Right lobe of liver (tissue), 6 donors: ENCODE measurements at regions not wholly inside any gene's neighbourhood (a gene's known extent, or its start where the extent isn't known, plus 50 kb on each side); places are given as distances from the start of the nearest gene placed in this dataset.

Source experiments
- ATAC-seq, 4 donors: fragments of 200-7000 bp; cut with Tn5 transposase; one replicate each; pipeline ENCODE4 v1.9.1; 2020; ENCODE audit warnings: mild to moderate bottlenecking in 4 of 4, moderate library complexity in 4 of 4
- DNase-seq, 3 donors: peaks; one replicate each; pipeline ENCODE4 v3.0.0-alpha.2; 2020
- H3K27ac ChIP-seq, 3 donors: fragments of 200-600 bp; one replicate each; pipeline ENCODE4 v1.8.0; 2022
- H3K27me3 ChIP-seq, 2 donors: fragments of 200-600 bp; one replicate each; pipeline ENCODE4 v1.8.0; 2022
- H3K36me3 ChIP-seq, 4 donors: fragments of 200-600 bp; sonication (generic) in 1 of 4; one replicate each; pipeline versions ENCODE4 v1.5.1 to v1.8.0; 2017 to 2022; ENCODE audit warnings: control low read depth in 1 of 4
- H3K4me1 ChIP-seq, 4 donors: fragments of 200-600 bp; sonication (generic) in 1 of 4; one replicate each; pipeline versions ENCODE4 v1.5.1 to v1.8.0; 2017 to 2022; ENCODE audit warnings: control low read depth in 1 of 4
- H3K4me3 ChIP-seq, 3 donors: fragments of 200-600 bp; one replicate each; pipeline ENCODE4 v1.8.0; 2022
- H3K9me3 ChIP-seq, 4 donors: fragments of 200-600 bp; sonication (generic) in 1 of 4; one replicate each; pipeline versions ENCODE4 v1.5.1 to v1.8.0; 2017 to 2022; ENCODE audit warnings: control low read depth in 1 of 4
- CTCF ChIP-seq, 4 donors: fragments of 200-600 bp in 3 of 4; fragments of 450-650 bp in 1 of 4; IDR thresholded peaks; one replicate each; pipeline versions ENCODE4 v1.5.1 to v1.8.0; 2016 to 2022; ENCODE audit warnings: antibody characterized with exemption in 4 of 4, mild to moderate bottlenecking in 2 of 4
- POLR2A ChIP-seq: fragments of 450-650 bp; IDR thresholded peaks from one replicate; pipeline ENCODE4 v1.6.1; 2017; ENCODE audit warnings: antibody characterized with exemption, mild to moderate bottlenecking
- WGBS: methylation state at CpG from one replicate; pipeline ENCODE4 v1.1.6; 2018; ENCODE audit warnings: low coverage, low lambda C conversion rate; ENCODE audit not compliant: insufficient coverage; ENCODE audit errors: missing lambda C conversion rate; 5-methylcytosine and 5-hydroxymethylcytosine counted together
- intact Hi-C, 2 donors: fragments of 100-400 bp; cut with DNase I; formaldehyde crosslinking; loops; one replicate each; pipeline versions ENCODE4 v1.11.2 to v1.14.1; 2022
- donor health status: DM: no; HTN: yes; CAD: no.
- donor health status: DM: no; HTN: no; CAD: no.
- donor health status: DM: no; HTN: no; CAD: no.
- donor health status: DM: no; HTN: yes; CAD: no.
- donor health status: DM: no; HTN: yes; CAD: no.

GRCh38 chr16:9393591-9393990 lies 302.1 kb downstream of the HAPSTR1 start:
- TF ChIP-seq POLR2A (no peak), CTCF (IDR thresholded peaks at IDR 0.05) (no peak)
- H3K9me3 ChIP-seq, result no peaks in the 10 kb centered on the region
- peaks cover 0 to 5% (median 2%) of the 10 kb centered on the region in 4 donors for H3K4me1 ChIP-seq
- H3K4me3 ChIP-seq, result no peak overlapping the region
- intact Hi-C loops, result no loop called here
- H3K27ac ChIP-seq, result no peak overlapping the region
- no peaks in the 10 kb centered on the region for H3K36me3 ChIP-seq
- DNase-seq (no peak), ATAC-seq (no peak)
- no peaks in the 10 kb centered on the region for H3K27me3 ChIP-seq
- WGBS, result 70% methylated on average over 4 of the region's 8 CpGs

- Histone ChIP-seq H3K4me1 (peaks cover 0 to 5% (median 2%) of the 10 kb centered on the region in 4 donors), H3K27ac (no peak overlapping the region), H3K4me3 (no peak overlapping the region), H3K9me3 (no peaks in the 10 kb centered on the region), H3K36me3 (no peaks in the 10 kb centered on the region), H3K27me3 (no peaks in the 10 kb centered on the region)
- WGBS, result 41% methylated on average over 3 of the region's 3 CpGs
- intact Hi-C loops, result no loop called here
- TF ChIP-seq CTCF (IDR thresholded peaks at IDR 0.05), result no peak
- no peak for TF ChIP-seq POLR2A
- DNase-seq (no peak), ATAC-seq (peak; percentile 64 to 99 (median 91))
Measured at GRCh38 chr16:9395958-9396359, 304.5 kb downstream of the HAPSTR1 start.

- ATAC-seq, result no peak
- H3K4me1 ChIP-seq, result peaks cover 0 to 5% (median 2%) of the 10 kb centered on the region in 4 donors
- H3K27ac ChIP-seq, result no peak overlapping the region
- no peaks in the 10 kb centered on the region for H3K27me3 ChIP-seq
- 84% methylated on average over 8 of the region's 8 CpGs for WGBS
- no peak for TF ChIP-seq CTCF (IDR thresholded peaks at IDR 0.05)
- no peak for TF ChIP-seq POLR2A
- no peaks in the 10 kb centered on the region for H3K9me3 ChIP-seq
- no peak for DNase-seq
- no peaks in the 10 kb centered on the region for H3K36me3 ChIP-seq
- intact Hi-C loops, result no loop called here
- no peak overlapping the region for H3K4me3 ChIP-seq
Measured at GRCh38 chr16:9399573-9399972, 308.1 kb downstream of the HAPSTR1 start.

- Histone ChIP-seq H3K4me1 (peaks cover 0 to 3% (median 0%) of the 10 kb centered on the region in 4 donors), H3K27me3 (no peaks in the 10 kb centered on the region), H3K36me3 (no peaks in the 10 kb centered on the region), H3K4me3 (no peak overlapping the region), H3K9me3 (no peaks in the 10 kb centered on the region), H3K27ac (no peak overlapping the region)
- ATAC-seq (no peak), DNase-seq (no peak)
- no peak for TF ChIP-seq CTCF (IDR thresholded peaks at IDR 0.05)
- no peak for TF ChIP-seq POLR2A
- intact Hi-C loops, result no loop called here
Measured at GRCh38 chr16:9401173-9401572, 309.7 kb downstream of the HAPSTR1 start.

- TF ChIP-seq CTCF (IDR thresholded peaks at IDR 0.05), result no peak
- no peak for TF ChIP-seq POLR2A
- DNase-seq, result no peak
- intact Hi-C loops, result no loop called here
- ATAC-seq, result no peak
- no peak overlapping the region for H3K27ac ChIP-seq
- H3K27me3 ChIP-seq, result no peaks in the 10 kb centered on the region
- H3K9me3 ChIP-seq, result no peaks in the 10 kb centered on the region
- H3K36me3 ChIP-seq, result no peaks in the 10 kb centered on the region
- H3K4me1 ChIP-seq, result no peaks in the 10 kb centered on the region
- WGBS, result 79% methylated on average over 4 of the region's 5 CpGs
- no peak overlapping the region for H3K4me3 ChIP-seq
Measured at GRCh38 chr16:9402293-9402860, 310.9 kb downstream of the HAPSTR1 start.
